LNCAP (cell line): ENCODE measurements at regions not wholly inside any gene's neighbourhood (a gene's known extent, or its start where the extent isn't known, plus 50 kb on each side); places are given as distances from the start of the nearest gene placed in this dataset.

Source experiments
- TF ChIP-seq, protein P1 (sequence below): fragments of 450-650 bp; IDR thresholded peaks from 2 replicates; pipeline ENCODE4 v1.5.1; 2017; ENCODE audit warnings: mild to moderate bottlenecking

- TF ChIP-seq, protein P1, sequence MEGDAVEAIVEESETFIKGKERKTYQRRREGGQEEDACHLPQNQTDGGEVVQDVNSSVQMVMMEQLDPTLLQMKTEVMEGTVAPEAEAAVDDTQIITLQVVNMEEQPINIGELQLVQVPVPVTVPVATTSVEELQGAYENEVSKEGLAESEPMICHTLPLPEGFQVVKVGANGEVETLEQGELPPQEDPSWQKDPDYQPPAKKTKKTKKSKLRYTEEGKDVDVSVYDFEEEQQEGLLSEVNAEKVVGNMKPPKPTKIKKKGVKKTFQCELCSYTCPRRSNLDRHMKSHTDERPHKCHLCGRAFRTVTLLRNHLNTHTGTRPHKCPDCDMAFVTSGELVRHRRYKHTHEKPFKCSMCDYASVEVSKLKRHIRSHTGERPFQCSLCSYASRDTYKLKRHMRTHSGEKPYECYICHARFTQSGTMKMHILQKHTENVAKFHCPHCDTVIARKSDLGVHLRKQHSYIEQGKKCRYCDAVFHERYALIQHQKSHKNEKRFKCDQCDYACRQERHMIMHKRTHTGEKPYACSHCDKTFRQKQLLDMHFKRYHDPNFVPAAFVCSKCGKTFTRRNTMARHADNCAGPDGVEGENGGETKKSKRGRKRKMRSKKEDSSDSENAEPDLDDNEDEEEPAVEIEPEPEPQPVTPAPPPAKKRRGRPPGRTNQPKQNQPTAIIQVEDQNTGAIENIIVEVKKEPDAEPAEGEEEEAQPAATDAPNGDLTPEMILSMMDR, result no peak
These were observed 103.7 kb downstream of the C5orf15 start for GRCh38 chr5:133864711-133865110.

- TF ChIP-seq, protein P1, result no peak
These were observed 104.4 kb downstream of the C5orf15 start for GRCh38 chr5:133863857-133864585.

DNA sequence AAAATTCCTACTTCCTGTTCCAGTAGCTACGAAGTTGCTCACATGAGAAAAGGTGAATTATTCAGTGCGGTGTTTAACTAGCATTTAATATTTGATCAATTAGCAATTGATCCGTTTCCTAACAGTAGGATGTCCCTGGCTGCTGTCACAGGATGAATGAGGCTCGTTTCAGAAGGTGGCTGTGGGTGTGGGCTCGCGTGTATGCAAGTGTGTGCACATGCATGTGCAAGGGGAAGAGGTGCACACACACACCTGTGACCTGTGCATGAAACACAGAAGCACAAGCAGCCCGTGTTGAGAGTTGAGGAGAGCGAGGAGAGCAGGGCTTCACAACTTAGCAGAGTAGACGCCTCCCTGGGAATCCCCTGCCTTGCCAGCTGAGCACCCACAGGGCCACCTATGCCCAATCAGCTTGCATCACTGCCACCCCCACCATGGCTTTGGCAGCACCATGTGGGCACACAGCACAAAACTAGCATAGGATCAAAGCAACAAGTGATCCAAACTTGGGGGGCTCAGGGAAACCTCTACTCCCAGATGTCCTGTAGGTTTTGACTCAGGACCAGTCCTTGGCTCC lies 107.2 kb downstream of the C5orf15 start:
- TF ChIP-seq, protein P1, result no peak

GRCh38 chr5:133859073-133859472 lies 109.4 kb downstream of the C5orf15 start:
- TF ChIP-seq, protein P1, result no peak

- TF ChIP-seq, protein P1, result no peak
These were observed 113.9 kb downstream of the C5orf15 start for GRCh38 chr5:133854554-133854953.

DNA sequence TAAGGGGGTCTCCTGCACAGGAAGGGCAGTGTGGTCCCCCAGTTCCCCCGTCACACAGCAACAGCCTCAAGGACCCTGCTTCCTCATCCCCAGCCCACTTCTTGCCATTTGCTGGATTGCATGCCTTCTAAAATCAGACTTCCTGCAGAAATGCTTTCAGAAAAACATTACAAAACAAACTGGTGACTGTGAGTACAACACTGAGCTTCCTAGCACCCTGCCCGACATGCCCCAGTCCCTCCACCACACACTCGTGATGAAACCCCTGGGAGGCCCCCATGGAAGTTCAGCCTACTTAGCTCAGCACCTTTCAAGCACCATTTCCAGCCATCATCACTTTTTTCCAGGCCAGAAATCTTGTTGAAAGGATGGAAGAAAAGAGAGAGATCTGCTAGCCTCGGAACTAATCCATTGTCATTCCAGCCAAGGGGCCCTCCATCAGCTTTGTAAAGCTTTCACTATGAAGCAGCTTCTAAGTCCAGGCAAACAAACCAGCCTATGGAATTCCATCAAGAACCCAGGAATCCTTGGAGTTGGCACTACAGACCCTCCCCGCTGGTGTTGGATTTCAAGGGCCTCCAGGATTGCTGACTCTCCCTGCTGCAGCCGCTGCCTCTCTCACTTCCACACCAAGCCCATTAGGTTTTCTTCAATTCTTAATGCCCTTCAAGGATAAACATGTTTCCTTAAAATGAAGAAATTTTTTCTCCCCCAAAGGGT lies 114.6 kb downstream of the C5orf15 start:
- TF ChIP-seq, protein P1, result no peak

GRCh38 chr5:133851521-133851920 lies 116.9 kb downstream of the C5orf15 start:
- TF ChIP-seq, protein P1, result no peak
